Muscle layer of duodenum (tissue), 2 donors: ENCODE measurements at regions not wholly inside any gene's neighbourhood (a gene's known extent, or its start where the extent isn't known, plus 50 kb on each side); places are given as distances from the start of the nearest gene placed in this dataset.
"Not testable (repeated sequence)": the region's sequence is repeated elsewhere in the genome, so short reads cannot be mapped to it uniquely, and the experiment has no call there.

ENCODE experiments used
- H3K27ac ChIP-seq: one replicate; pipeline ENCODE4 v1.7.0; 2013; ENCODE audit warnings: mild to moderate bottlenecking, low read length
- H3K27me3 ChIP-seq: one replicate; pipeline ENCODE4 v1.7.0; 2013; ENCODE audit warnings: low read depth, mild to moderate bottlenecking, control low read depth, low read length
- H3K36me3 ChIP-seq, 2 donors: one replicate each; pipeline ENCODE4 v1.7.0; 2013; ENCODE audit warnings: low read length in 2 of 2, control low read depth in 1 of 2, mild to moderate bottlenecking in 1 of 2; ENCODE audit not compliant: insufficient read depth in 2 of 2, control insufficient read depth in 1 of 2
- H3K4me1 ChIP-seq, 2 donors: one replicate each; pipeline ENCODE4 v1.7.0; 2013; ENCODE audit warnings: low read length in 2 of 2, mild to moderate bottlenecking in 2 of 2, control low read depth in 1 of 2, moderate library complexity in 1 of 2; ENCODE audit not compliant: insufficient read depth in 2 of 2, control insufficient read depth in 1 of 2
- H3K4me3 ChIP-seq, 2 donors: one replicate each; pipeline ENCODE4 v1.7.0; 2013; ENCODE audit warnings: low read length in 2 of 2, low read depth in 1 of 2, mild to moderate bottlenecking in 1 of 2
- H3K9me3 ChIP-seq, 2 donors: one replicate each; pipeline ENCODE4 v1.7.0; 2013; ENCODE audit warnings: low read length in 2 of 2, control low read depth in 1 of 2, mild to moderate bottlenecking in 1 of 2; ENCODE audit not compliant: control insufficient read depth in 1 of 2
- donor health status: healthy.

DNA sequence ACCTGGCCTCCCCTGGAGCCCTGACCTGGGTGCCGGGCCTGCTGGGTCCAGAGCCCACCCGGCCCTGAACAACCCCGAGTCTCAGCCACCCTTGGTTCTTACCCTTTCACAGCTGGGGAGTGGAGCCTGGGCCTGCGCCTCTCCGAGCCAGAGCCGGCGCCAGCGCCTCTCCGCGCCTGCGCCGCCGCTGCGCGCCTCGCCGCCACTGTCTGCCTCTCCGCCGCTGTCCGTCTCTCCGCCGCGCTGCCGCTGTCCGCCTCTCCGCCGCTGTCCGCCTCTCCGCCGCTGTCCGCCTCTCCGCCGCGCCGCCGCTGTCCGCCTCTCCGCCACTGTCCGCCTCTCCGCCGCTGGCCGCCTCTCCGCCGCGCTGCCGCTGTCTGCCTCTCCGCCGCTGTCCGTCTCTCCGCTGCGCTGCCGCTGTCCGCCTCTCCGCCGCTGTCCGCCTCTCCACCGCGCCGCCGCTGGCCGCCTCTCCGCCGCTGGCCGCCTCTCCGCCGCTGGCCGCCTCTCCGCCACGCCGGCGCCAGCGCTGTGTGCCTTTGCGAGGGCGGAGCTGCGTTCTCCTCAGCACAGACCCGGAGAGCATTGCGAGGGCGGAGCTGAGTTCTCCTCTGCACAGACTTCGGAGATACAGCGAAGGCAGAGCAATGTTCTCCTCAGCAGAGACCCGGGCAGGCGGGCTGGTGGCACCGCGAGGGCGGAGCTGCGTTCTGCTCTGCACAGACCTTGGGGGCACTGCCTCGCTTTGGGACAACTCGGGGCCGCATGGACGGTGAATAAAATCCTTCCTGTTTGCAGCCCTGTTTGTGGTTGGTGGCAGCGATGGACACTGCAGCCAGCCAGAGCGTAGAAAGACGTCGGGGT lies 1553.7 kb downstream of the RPIA start:
- not testable (repeated sequence) for H3K27me3 ChIP-seq, H3K27ac ChIP-seq, H3K4me3 ChIP-seq, H3K4me1 ChIP-seq, H3K36me3 ChIP-seq, H3K9me3 ChIP-seq

DNA sequence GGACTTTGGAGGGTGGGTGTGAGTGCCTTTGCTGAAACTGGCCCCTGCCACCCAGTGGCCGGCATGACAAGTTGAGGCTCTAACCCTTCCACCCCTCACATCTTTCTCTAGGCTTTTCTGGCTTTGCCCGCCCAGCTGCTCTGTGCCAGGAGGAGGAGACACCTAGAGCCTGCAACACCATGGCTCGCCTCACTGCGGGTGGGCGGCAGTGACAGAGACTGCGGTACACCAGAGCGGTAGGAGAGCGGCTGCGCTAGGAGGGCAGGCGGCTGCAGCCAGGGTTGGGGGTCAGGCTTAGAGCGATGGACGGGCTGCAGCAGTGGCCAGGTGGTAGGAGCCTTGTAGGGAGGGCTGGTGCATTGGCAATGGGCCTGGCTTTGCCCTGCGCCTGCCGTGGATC lies 1556.9 kb downstream of the RPIA start:
- H3K27ac ChIP-seq, H3K36me3 ChIP-seq, H3K4me1 ChIP-seq, H3K9me3 ChIP-seq, H3K4me3 ChIP-seq, H3K27me3 ChIP-seq: not testable (repeated sequence)

- H3K36me3 ChIP-seq, H3K4me3 ChIP-seq, H3K4me1 ChIP-seq, H3K27me3 ChIP-seq, H3K27ac ChIP-seq, H3K9me3 ChIP-seq: not testable (repeated sequence)
Observed at GRCh38 chr2:90250350-90250749, 1558.9 kb downstream of the RPIA start.

- H3K4me3 ChIP-seq, H3K9me3 ChIP-seq, H3K36me3 ChIP-seq, H3K4me1 ChIP-seq, H3K27ac ChIP-seq, H3K27me3 ChIP-seq: not testable (repeated sequence)
Observed at GRCh38 chr2:90251576-90251975, 1560.1 kb downstream of the RPIA start.

DNA sequence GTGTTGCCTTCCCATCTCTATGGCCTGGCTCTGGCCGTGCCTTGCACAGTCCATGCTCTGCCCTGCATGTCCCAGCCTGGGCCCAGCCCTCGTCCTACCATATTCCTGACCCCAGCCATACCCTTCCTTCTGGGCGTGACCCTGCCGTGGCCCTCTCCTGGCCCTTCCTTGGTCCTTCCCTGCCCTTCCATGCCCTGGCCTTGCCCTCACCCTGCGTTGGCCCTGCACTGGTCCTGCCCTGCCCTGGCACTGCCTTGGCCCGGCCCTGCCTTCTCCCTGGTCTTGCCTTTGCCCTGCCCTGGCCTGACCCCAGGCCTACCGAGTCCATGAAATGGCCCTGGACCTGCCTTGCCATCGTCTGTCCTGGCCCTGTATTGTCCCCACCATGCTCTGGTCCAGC lies 1561.8 kb downstream of the RPIA start:
- not testable (repeated sequence) for H3K27ac ChIP-seq, H3K9me3 ChIP-seq, H3K27me3 ChIP-seq, H3K4me3 ChIP-seq, H3K36me3 ChIP-seq, H3K4me1 ChIP-seq

GRCh38 chr2:90266888-90267287 lies 1575.4 kb downstream of the RPIA start:
- not testable (repeated sequence) for H3K27ac ChIP-seq, H3K4me3 ChIP-seq

GRCh38 chr2:90287751-90288150 lies 1596.3 kb downstream of the RPIA start:
- H3K4me3 ChIP-seq, H3K4me1 ChIP-seq, H3K27ac ChIP-seq, H3K27me3 ChIP-seq, H3K36me3 ChIP-seq, H3K9me3 ChIP-seq: not testable (repeated sequence)

More at GRCh38 chr2:90266888-90267287, 1575.4 kb downstream of the RPIA start:
- not testable (repeated sequence) for H3K9me3 ChIP-seq, H3K27me3 ChIP-seq, H3K36me3 ChIP-seq, H3K4me1 ChIP-seq

DNA sequence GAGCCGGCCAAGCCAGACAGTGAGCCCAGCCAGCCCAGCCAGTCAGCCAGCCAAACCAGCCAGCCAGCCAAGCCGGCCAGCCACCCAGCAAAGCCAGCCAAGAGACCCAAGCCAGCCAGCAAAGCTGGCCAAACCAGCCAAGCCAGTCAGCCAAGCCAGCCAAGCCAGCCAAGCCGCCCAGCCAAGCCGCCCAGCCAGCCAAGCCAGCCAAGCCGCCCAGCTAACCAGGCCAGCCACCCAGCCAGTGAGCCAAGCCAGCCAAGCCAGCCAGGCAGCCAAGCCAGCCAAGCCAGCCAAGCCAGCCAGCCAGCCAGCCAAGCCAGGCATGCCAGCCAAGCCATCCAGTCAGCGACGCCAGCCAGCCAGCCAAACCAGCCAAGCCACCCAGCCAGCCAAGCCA lies 1596.9 kb downstream of the RPIA start:
- not testable (repeated sequence) for H3K27me3 ChIP-seq, H3K4me3 ChIP-seq, H3K36me3 ChIP-seq, H3K4me1 ChIP-seq, H3K27ac ChIP-seq, H3K9me3 ChIP-seq

GRCh38 chr2:90289291-90289980 lies 1598.0 kb downstream of the RPIA start:
- not testable (repeated sequence) for H3K27me3 ChIP-seq, H3K4me1 ChIP-seq, H3K9me3 ChIP-seq, H3K36me3 ChIP-seq, H3K4me3 ChIP-seq, H3K27ac ChIP-seq

DNA sequence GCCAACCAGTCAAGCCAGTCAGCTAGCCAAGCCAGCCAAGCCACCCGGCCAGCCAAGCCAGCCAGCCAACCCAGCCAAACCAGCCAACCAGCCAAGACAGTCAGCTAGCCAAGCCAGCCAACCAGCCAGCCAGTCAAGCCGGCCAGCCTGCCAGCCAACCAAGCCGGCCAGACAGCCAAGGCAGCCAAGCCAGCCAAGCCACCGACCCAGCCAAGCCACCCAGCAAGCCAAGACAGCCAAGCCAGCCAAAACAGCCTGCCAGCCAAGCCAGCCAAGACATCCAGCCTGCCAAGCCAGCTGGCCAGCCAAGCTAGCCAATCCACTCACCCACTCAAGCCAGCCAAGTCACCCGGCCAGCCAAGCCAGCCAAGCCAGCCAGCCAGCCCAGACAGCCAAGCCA lies 1599.2 kb downstream of the RPIA start:
- not testable (repeated sequence) for H3K27ac ChIP-seq, H3K36me3 ChIP-seq, H3K27me3 ChIP-seq, H3K4me3 ChIP-seq, H3K9me3 ChIP-seq, H3K4me1 ChIP-seq

- H3K36me3 ChIP-seq, result not testable (repeated sequence)
Observed at GRCh38 chr2:90291168-90291883, 1599.9 kb downstream of the RPIA start.

More at GRCh38 chr2:90291168-90291883, 1599.9 kb downstream of the RPIA start:
- not testable (repeated sequence) for H3K9me3 ChIP-seq, H3K4me1 ChIP-seq, H3K4me3 ChIP-seq, H3K27ac ChIP-seq, H3K27me3 ChIP-seq
